ENCODE measurements at regions not wholly inside any gene's neighbourhood (a gene's known extent, or its start where the extent isn't known, plus 50 kb on each side); places are given as distances from the start of the nearest gene placed in this dataset.

DNA sequence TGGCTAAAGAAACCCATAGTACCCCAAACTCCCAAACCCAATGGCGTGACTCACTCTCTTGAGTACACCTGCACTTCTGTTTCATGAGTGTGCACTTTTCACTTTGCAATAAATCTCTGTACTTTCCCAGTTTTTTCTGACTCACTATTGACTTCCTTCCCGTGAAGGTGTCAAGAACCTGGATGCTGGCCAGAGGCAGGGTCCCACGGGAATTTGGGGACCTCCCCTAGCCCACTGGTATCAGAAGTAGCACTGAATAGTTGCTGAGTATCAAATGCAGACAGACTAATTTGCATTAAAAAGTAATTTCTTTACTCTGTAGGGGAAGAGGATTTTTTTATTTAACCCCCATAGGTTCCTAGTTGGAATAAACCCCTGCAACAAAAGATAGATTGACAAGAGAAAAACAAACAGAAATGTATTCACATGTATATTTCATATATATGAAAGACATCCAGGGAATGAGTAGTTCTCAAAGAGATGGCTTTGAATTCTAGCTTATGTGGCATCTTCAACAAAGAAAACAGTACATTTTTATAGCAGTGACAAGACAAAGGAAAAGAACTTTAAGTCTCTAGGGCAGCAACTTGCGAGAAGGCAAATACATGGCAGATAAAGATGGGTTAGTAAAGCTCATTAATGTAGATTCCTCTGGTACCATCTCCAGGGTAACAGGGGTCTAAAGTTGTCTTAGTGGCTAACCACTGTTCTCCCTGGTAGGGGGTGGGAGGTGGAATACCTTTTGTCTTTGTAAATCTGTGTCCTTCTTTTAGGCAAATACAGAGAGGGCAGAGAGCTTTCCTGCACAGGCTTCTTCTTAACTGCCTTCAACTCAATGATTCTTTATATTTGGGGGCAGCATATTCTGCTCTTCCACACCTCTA, 385.5 kb upstream of the PDZRN3 start:
- intact Hi-C loops (cut with DNase I), result no loop called here
- DNase-seq, result no peak

DNA sequence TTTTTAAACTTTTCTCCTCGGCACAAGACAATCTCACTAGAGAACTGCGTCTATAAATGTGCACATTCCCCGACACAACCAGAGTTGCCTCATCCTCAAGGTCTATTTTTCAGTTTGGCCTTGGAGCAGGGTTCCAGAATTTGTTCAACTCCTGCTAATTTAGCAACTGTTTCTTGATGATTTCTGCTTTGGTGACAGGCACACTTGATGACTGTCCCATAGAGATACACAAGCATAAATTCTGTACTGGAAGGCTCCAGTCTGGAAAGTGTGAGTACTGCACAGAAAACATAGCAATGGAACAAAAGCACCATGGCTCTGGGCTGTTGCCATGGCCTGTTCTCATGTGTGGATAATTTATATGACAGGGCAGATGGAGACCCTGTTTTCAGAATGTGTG, 379.6 kb upstream of the PDZRN3 start:
- no peak for DNase-seq
- intact Hi-C loops (cut with DNase I), result no loop called here
- no peak overlapping the region for H3K9ac ChIP-seq (ENCODE audit: low read depth in 2 of 2, low read length in 2 of 2)

More for the DNA sequence above, 385.5 kb upstream of the PDZRN3 start:
- Histone ChIP-seq H3K4me1 (no peaks in the 10 kb centered on the region), H3K36me3 (no peaks in the 10 kb centered on the region), H3K27ac (no peak overlapping the region), H3K4me3 (no peak overlapping the region), H3K9me3 (no peaks in the 10 kb centered on the region), H3K9ac (ENCODE audit: low read depth in 2 of 2, low read length in 2 of 2) (no peak overlapping the region), H3K27me3 (no peaks in the 10 kb centered on the region)
- TF ChIP-seq, protein P1, sequence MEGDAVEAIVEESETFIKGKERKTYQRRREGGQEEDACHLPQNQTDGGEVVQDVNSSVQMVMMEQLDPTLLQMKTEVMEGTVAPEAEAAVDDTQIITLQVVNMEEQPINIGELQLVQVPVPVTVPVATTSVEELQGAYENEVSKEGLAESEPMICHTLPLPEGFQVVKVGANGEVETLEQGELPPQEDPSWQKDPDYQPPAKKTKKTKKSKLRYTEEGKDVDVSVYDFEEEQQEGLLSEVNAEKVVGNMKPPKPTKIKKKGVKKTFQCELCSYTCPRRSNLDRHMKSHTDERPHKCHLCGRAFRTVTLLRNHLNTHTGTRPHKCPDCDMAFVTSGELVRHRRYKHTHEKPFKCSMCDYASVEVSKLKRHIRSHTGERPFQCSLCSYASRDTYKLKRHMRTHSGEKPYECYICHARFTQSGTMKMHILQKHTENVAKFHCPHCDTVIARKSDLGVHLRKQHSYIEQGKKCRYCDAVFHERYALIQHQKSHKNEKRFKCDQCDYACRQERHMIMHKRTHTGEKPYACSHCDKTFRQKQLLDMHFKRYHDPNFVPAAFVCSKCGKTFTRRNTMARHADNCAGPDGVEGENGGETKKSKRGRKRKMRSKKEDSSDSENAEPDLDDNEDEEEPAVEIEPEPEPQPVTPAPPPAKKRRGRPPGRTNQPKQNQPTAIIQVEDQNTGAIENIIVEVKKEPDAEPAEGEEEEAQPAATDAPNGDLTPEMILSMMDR (IDR thresholded peaks at IDR 0.05), result no peak

DNA sequence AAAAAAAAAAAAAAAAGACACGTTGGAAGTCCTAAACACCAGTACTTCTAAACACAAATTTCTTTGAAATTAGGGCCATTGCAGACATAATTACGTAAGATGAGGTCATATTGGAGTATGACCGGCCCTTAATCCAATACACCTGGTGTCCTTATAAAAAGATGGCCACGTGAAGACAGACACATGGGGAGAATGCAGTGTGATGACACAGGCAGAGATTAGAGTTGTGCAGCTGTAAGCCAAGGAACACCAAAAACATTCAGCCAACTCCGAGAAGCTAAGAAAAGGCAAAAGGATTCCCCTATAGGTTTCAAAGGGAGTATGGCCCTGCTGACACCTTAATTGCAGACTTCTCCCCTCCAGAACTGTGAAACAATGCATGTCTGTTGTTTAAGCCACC, 379.0 kb upstream of the PDZRN3 start:
- Histone ChIP-seq H3K9ac (ENCODE audit: low read depth in 2 of 2, low read length in 2 of 2) (no peak overlapping the region), H3K9me3 (no peaks in the 10 kb centered on the region), H3K27me3 (no peaks in the 10 kb centered on the region), H3K4me3 (no peak overlapping the region), H3K27ac (no peak overlapping the region), H3K36me3 (no peaks in the 10 kb centered on the region), H3K4me1 (no peaks in the 10 kb centered on the region)
- no peak for DNase-seq
- intact Hi-C loops (cut with DNase I), result no loop called here
- TF ChIP-seq, protein P1 (IDR thresholded peaks at IDR 0.05), result no peak

More for the DNA sequence above, 379.6 kb upstream of the PDZRN3 start:
- TF ChIP-seq, protein P1 (IDR thresholded peaks at IDR 0.05), result no peak
- Histone ChIP-seq H3K4me1 (no peaks in the 10 kb centered on the region), H3K4me3 (no peak overlapping the region), H3K27me3 (no peaks in the 10 kb centered on the region), H3K27ac (no peak overlapping the region), H3K9me3 (no peaks in the 10 kb centered on the region), H3K36me3 (no peaks in the 10 kb centered on the region)

DNA sequence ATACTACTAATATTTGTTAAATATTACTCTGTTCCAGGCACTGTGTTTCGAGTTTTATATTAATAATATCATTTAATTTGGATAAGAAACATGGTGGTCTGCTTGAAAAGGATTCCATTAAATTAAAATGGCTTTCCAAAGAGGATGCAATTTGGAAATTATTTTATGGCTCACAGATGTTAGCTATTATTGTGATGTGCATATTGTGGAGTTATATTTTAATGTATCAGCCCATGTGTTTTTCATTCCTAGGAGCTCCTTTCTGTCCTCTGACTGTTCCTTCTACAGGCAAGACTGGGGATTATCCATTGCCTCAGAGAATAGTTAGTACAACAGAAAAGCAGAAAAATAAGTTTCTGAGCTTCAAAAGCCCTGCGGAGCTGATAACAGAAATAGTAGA, 376.7 kb upstream of the PDZRN3 start:
- no peaks in the 10 kb centered on the region for H3K27me3 ChIP-seq
- no peaks in the 10 kb centered on the region for H3K9me3 ChIP-seq
- no peak overlapping the region for H3K4me3 ChIP-seq
- H3K27ac ChIP-seq, result no peak overlapping the region
- no peak for DNase-seq
- no peaks in the 10 kb centered on the region for H3K36me3 ChIP-seq
- TF ChIP-seq, protein P1 (IDR thresholded peaks at IDR 0.05), result no peak
- intact Hi-C loops (cut with DNase I), result no loop called here
- no peak overlapping the region for H3K9ac ChIP-seq (ENCODE audit: low read depth in 2 of 2, low read length in 2 of 2)
- H3K4me1 ChIP-seq, result no peaks in the 10 kb centered on the region

DNA sequence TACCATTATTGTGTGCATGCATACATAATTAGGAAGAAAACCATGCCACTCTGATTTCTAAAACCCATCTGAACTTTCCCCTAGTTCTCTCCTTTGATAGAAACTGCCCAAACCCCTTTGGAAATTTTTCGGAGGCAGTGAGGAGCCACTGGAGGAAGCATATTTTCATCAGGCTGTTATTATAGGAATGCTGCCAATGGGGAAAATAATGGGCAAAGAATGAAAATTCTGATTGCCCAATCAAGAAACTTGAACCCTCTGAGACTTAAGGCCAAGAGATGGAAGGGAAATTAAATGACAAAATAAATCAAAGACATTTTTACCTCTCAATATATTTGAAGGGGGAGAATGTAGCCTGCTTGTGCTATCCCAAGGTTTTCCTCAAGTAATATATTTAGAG, 376.0 kb upstream of the PDZRN3 start:
- Histone ChIP-seq H3K9me3 (no peaks in the 10 kb centered on the region), H3K27ac (no peak overlapping the region), H3K36me3 (no peaks in the 10 kb centered on the region), H3K4me3 (no peak overlapping the region), H3K27me3 (no peaks in the 10 kb centered on the region), H3K9ac (ENCODE audit: low read depth in 2 of 2, low read length in 2 of 2) (no peak overlapping the region), H3K4me1 (no peaks in the 10 kb centered on the region)
- DNase-seq, result no peak
- intact Hi-C loops (cut with DNase I), result no loop called here
- TF ChIP-seq, protein P1 (IDR thresholded peaks at IDR 0.05), result no peak
